Choroid plexus epithelial cell (primary cell): ENCODE measurements at regions not wholly inside any gene's neighbourhood (a gene's known extent, or its start where the extent isn't known, plus 50 kb on each side); places are given as distances from the start of the nearest gene placed in this dataset.

Experiments used
- DNase-seq: peaks from one replicate; pipeline ENCODE4 v3.0.0-alpha.2; 2010; ENCODE audit warnings: low read depth
- H3K4me3 ChIP-seq: 2 replicates; pipeline ENCODE4 v1.5.1; 2011; ENCODE audit warnings: low read depth, mild to moderate bottlenecking, control low read depth, low read length, moderate library complexity
- CTCF ChIP-seq: conservative IDR thresholded peaks from 2 replicates; pipeline ENCODE4 v1.5.1; 2011; ENCODE audit warnings: low read depth, mild to moderate bottlenecking, control low read depth, inconsistent platforms, low read length, moderate library complexity

DNA sequence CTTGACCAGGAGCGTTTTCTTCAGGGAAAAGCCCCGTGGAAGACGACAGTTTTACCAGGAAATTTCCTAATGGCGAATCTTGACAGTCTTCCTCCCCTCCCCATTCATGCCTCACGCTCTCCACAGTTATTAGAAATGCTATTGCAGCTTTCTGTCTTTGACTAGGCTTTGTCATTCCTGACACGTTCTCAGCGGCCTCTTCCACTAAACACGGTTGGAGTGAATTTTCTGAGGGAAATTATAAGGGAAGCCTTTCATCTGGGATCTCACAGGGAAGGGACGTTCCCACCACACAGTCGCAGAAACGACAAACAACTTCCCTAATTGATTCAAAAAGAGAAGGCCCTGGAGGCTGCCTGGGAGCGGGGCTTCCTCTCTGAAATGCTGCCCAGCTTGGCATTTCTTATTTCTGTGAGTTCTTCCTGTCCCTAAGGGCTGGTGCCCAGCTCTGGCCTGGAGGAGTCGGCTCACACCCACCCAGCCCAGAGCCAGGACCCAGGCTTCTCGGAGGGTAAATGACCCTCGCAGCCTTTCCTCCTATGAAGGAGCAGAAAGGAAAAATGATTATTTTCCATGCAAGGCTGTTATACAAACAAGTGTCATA, 57.1 kb upstream of the PPP1R26 start:
- no peak for DNase-seq
- TF ChIP-seq CTCF, result no peak

GRCh38 chr9:135423725-135424124, 55.9 kb upstream of the PPP1R26 start:
- H3K4me3 ChIP-seq, result no peak overlapping the region
- DNase-seq, result no peak
- no peak for TF ChIP-seq CTCF

More for the DNA sequence above, 57.1 kb upstream of the PPP1R26 start:
- no peak overlapping the region for H3K4me3 ChIP-seq
